HepG2 (cell line): ENCODE measurements at regions not wholly inside any gene's neighbourhood (a gene's known extent, or its start where the extent isn't known, plus 50 kb on each side); places are given as distances from the start of the nearest gene placed in this dataset.

ENCODE experiments used
- ETS1 ChIP-seq: sonication (generic); formaldehyde crosslinking; IDR thresholded peaks from 2 replicates; pipeline ENCODE4 v1.4.0; 2020; ENCODE audit warnings: missing genetic modification reagents
- EZH2 ChIP-seq: conservative IDR thresholded peaks from 2 replicates; pipeline ENCODE4 v1.6.1; 2012; ENCODE audit warnings: mild to moderate bottlenecking, low read depth, low read length, moderate library complexity
- HDAC6 ChIP-seq: fragments of 200-600 bp; sonication (generic); IDR thresholded peaks from 2 replicates; pipeline ENCODE4 v1.7.0; 2017; ENCODE audit warnings: mild to moderate bottlenecking, antibody characterized with exemption, low read length, low read depth
- YY1 ChIP-seq: IDR thresholded peaks from 2 replicates; pipeline ENCODE4 v1.6.1; 2011; ENCODE audit warnings: low read length, low read depth, moderate library complexity, mild to moderate bottlenecking; ENCODE audit not compliant: insufficient read depth, insufficient replicate concordance
- ZC3H13 ChIP-seq: sonication (generic); formaldehyde crosslinking; IDR thresholded peaks from 2 replicates; pipeline ENCODE4 v1.8.1; 2023; ENCODE audit warnings: mild to moderate bottlenecking, missing genetic modification reagents, moderate library complexity
- ZNF747 ChIP-seq: sonication (generic); formaldehyde crosslinking; IDR thresholded peaks from 2 replicates; pipeline ENCODE4 v1.8.1; 2023; ENCODE audit warnings: missing genetic modification reagents, mild to moderate bottlenecking, borderline replicate concordance
- ZSCAN30 ChIP-seq: sonication (generic); formaldehyde crosslinking; IDR thresholded peaks from 2 replicates; pipeline ENCODE4 v1.5.0; 2020; ENCODE audit warnings: mild to moderate bottlenecking, missing genetic modification reagents
- TF ChIP-seq, protein P1 (sequence below): sonication (generic); formaldehyde crosslinking; IDR thresholded peaks from 2 replicates; pipeline ENCODE4 v1.8.1; 2023; ENCODE audit warnings: missing genetic modification reagents, mild to moderate bottlenecking, borderline replicate concordance

DNA sequence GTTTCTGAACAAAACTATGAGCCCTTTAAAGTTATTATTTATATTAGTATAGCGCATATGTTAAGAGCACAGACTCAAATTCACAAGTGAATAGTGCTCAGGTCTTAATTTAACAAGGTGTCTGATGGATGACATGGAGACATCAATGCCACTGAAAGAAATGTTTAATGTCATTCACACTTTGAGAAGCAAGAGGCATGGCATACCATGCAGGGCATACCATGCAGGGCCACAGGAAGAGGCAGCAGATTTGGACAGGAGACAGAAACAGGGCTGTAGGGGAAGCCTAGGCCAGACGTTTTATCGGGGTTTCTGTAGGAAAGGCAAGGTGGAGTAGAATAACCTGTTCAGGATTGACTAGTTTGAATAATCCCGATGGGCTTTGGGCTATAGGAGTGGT, 150.2 kb upstream of the KCNH8 start:
- no peak for TF ChIP-seq HDAC6
- no peak for TF ChIP-seq YY1
- TF ChIP-seq, protein P1, sequence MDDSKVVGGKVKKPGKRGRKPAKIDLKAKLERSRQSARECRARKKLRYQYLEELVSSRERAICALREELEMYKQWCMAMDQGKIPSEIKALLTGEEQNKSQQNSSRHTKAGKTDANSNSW (CRISPR knock-in tag), result no peak
- no peak for TF ChIP-seq EZH2
- no peak for TF ChIP-seq ZSCAN30 (CRISPR knock-in tag)
- TF ChIP-seq ZNF747 (CRISPR knock-in tag), result no peak
- TF ChIP-seq ZC3H13 (CRISPR knock-in tag), result no peak
- TF ChIP-seq ETS1 (CRISPR knock-in tag), result no peak
